Activated CD4-positive, alpha-beta T cell treated with anti-CD3 and anti-CD28 coated beads, Interleukin-2, amount 10 ng/mL, durations not matched to agents 7 days and 5 days (primary cell): ENCODE measurements at regions not wholly inside any gene's neighbourhood (a gene's known extent, or its start where the extent isn't known, plus 50 kb on each side); places are given as distances from the start of the nearest gene placed in this dataset.

Source experiments
- CTCF ChIA-PET: fragments of 350-600 bp; sonication (Branson Sonifier 250); formaldehyde crosslinking; loops from one replicate; lab custom pipeline; 2021; ENCODE audit warnings: antibody characterized with exemption; lab: Charles Lee
- POLR2A ChIA-PET: fragments of 350-600 bp; sonication (Branson Sonifier 250); formaldehyde crosslinking; loops from one replicate; lab custom pipeline; 2021; ENCODE audit warnings: antibody characterized with exemption; lab: Charles Lee
- DNase-seq: peaks from one replicate; pipeline ENCODE4 v3.0.0-alpha.2; 2020
- H3K27ac Mint-ChIP-seq: one replicate; pipeline ENCODE4 v1.8.0; 2021; ENCODE audit warnings: mild to moderate bottlenecking, moderate library complexity, mixed read lengths
- H3K27me3 Mint-ChIP-seq: one replicate; pipeline ENCODE4 v1.8.0; 2021; ENCODE audit warnings: mixed read lengths
- H3K36me3 Mint-ChIP-seq: one replicate; pipeline ENCODE4 v1.8.0; 2021; ENCODE audit warnings: low read depth, mixed read lengths
- H3K4me1 Mint-ChIP-seq: one replicate; pipeline ENCODE4 v1.8.0; 2021; ENCODE audit warnings: mixed read lengths
- H3K4me3 Mint-ChIP-seq: one replicate; pipeline ENCODE4 v1.8.0; 2021; ENCODE audit warnings: mild to moderate bottlenecking, moderate library complexity, mixed read lengths
- H3K9me3 Mint-ChIP-seq: one replicate; pipeline ENCODE4 v1.8.0; 2021; ENCODE audit warnings: mixed read lengths

- DNase-seq: no peak
- Mint-ChIP-seq H3K4me3 (no peak overlapping the region), H3K4me1 (no peaks in the 10 kb centered on the region), H3K9me3 (no peaks in the 10 kb centered on the region), H3K27me3 (no peaks in the 10 kb centered on the region), H3K27ac (no peak overlapping the region), H3K36me3 (no peaks in the 10 kb centered on the region)
- POLR2A ChIA-PET: no interaction called here
- CTCF ChIA-PET: interaction anchor here (0.7 to 1.1 kb wide), 2 partner anchors 8 to 13 kb away, joined by 3 to 4 read pairs; no protein-coding TSS in a partner anchor
These were observed 525.1 kb upstream of the NOX3 start for GRCh38 chr6:155980768-155981079.

GRCh38 chr6:155980014-155980767 lies 524.6 kb upstream of the NOX3 start:
- DNase-seq: no peak
- Mint-ChIP-seq H3K27ac (no peak overlapping the region), H3K9me3 (no peaks in the 10 kb centered on the region), H3K27me3 (no peaks in the 10 kb centered on the region), H3K4me1 (no peaks in the 10 kb centered on the region), H3K4me3 (no peak overlapping the region), H3K36me3 (no peaks in the 10 kb centered on the region)
- CTCF ChIA-PET: interaction anchor here (1.1 kb wide), 1 partner anchor 14 kb away, joined by 3 read pairs; no protein-coding TSS in a partner anchor
- POLR2A ChIA-PET: no interaction called here

GRCh38 chr6:155975506-155975905 lies 519.9 kb upstream of the NOX3 start:
- no peak for DNase-seq
- no peak overlapping the region for H3K4me3 Mint-ChIP-seq
- ChIA-PET CTCF (no interaction called here), POLR2A (no interaction called here)
- H3K36me3 Mint-ChIP-seq: no peaks in the 10 kb centered on the region
- peaks cover 27% of the 10 kb centered on the region for H3K4me1 Mint-ChIP-seq
- no peaks in the 10 kb centered on the region for H3K9me3 Mint-ChIP-seq
- no peak overlapping the region for H3K27ac Mint-ChIP-seq
- H3K27me3 Mint-ChIP-seq: no peaks in the 10 kb centered on the region

DNA sequence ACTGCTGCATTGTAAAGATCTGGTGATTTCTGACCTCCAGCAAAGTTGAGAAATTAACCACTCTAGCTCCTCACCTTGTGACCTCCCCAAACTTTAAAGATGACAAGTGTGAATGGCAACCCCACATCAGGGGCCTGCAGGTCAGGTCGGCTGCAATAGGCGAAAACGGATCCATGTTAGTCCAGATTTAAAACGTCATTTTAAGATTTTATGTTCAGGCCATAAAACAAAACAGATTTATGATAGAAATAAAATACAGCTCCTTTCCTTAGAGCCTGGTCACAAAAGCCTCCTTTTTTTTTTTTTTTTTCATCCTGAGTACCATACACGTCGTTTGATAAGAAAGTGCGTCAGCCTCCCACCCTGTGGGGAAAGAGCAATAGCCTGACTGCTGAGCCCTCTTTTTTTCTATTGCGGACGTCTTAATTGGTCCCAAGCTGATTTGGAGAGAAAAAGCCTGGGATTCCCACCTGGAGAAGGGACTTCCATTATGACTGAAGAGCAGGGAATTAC lies 519.2 kb upstream of the NOX3 start:
- no peak overlapping the region for H3K27ac Mint-ChIP-seq
- H3K4me3 Mint-ChIP-seq: no peak overlapping the region
- peaks cover 28% of the 10 kb centered on the region for H3K4me1 Mint-ChIP-seq
- POLR2A ChIA-PET: no interaction called here
- H3K9me3 Mint-ChIP-seq: no peaks in the 10 kb centered on the region
- H3K27me3 Mint-ChIP-seq: no peaks in the 10 kb centered on the region
- CTCF ChIA-PET: interaction anchor here (0.6 to 0.7 kb wide), 3 partner anchors 21 to 1556 kb away, joined by 3 to 4 read pairs (median 3); no protein-coding TSS in a partner anchor
- DNase-seq: no peak
- no peaks in the 10 kb centered on the region for H3K36me3 Mint-ChIP-seq

GRCh38 chr6:155974359-155974758 lies 518.7 kb upstream of the NOX3 start:
- Mint-ChIP-seq H3K36me3 (no peaks in the 10 kb centered on the region), H3K27me3 (no peaks in the 10 kb centered on the region), H3K4me3 (no peak overlapping the region), H3K27ac (peak overlapping the region; percentile 90), H3K4me1 (peaks cover 28% of the 10 kb centered on the region), H3K9me3 (no peaks in the 10 kb centered on the region)
- CTCF ChIA-PET: interaction anchor here (0.6 to 0.7 kb wide), 3 partner anchors 21 to 1556 kb away, joined by 3 to 4 read pairs (median 3); no protein-coding TSS in a partner anchor
- POLR2A ChIA-PET: no interaction called here
- no peak for DNase-seq

- no peak overlapping the region for H3K4me3 Mint-ChIP-seq
- H3K27ac Mint-ChIP-seq: peak overlapping the region; percentile 37
- H3K4me1 Mint-ChIP-seq: peaks cover 28% of the 10 kb centered on the region
These were observed 515.5 kb upstream of the NOX3 start for GRCh38 chr6:155970876-155971708.

GRCh38 chr6:155970472-155970871 lies 514.8 kb upstream of the NOX3 start:
- Mint-ChIP-seq H3K4me3 (no peak overlapping the region), H3K27ac (no peak overlapping the region), H3K9me3 (no peaks in the 10 kb centered on the region), H3K36me3 (no peaks in the 10 kb centered on the region), H3K4me1 (peaks cover 28% of the 10 kb centered on the region), H3K27me3 (no peaks in the 10 kb centered on the region)
- no peak for DNase-seq
- ChIA-PET POLR2A (no interaction called here), CTCF (no interaction called here)

More at GRCh38 chr6:155970876-155971708, 515.5 kb upstream of the NOX3 start:
- Mint-ChIP-seq H3K9me3 (no peaks in the 10 kb centered on the region), H3K27me3 (no peaks in the 10 kb centered on the region), H3K36me3 (no peaks in the 10 kb centered on the region)
- no peak for DNase-seq
- ChIA-PET POLR2A (no interaction called here), CTCF (no interaction called here)

GRCh38 chr6:155968921-155969320 lies 513.3 kb upstream of the NOX3 start:
- ChIA-PET CTCF (no interaction called here), POLR2A (no interaction called here)
- no peak for DNase-seq
- no peak overlapping the region for H3K4me3 Mint-ChIP-seq
- H3K4me1 Mint-ChIP-seq: peaks cover 24% of the 10 kb centered on the region
- H3K36me3 Mint-ChIP-seq: no peaks in the 10 kb centered on the region
- H3K27ac Mint-ChIP-seq: no peak overlapping the region
- H3K27me3 Mint-ChIP-seq: no peaks in the 10 kb centered on the region
- no peaks in the 10 kb centered on the region for H3K9me3 Mint-ChIP-seq

DNA sequence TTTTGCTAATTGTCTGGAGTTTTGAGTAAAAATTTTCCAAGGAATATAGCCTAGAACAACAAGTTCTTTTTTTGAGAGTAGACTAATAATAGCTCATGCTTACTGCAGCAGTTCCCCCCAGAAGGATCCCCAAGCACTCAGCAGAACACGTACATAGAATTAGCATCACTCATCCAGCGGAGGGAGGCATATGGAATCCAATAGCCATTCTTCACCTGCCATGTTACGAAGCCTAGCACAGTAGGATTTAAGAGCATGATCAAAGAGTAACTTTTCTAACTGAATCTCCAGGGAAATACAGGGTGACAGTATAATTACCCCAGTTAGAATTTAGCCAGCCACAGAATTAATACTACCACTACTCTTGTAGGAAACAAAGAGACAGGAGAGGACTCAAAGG lies 511.7 kb upstream of the NOX3 start:
- CTCF ChIA-PET: no interaction called here
- POLR2A ChIA-PET: no interaction called here
- DNase-seq: no peak
- Mint-ChIP-seq H3K4me3 (no peak overlapping the region), H3K36me3 (no peaks in the 10 kb centered on the region), H3K27ac (no peak overlapping the region), H3K9me3 (no peaks in the 10 kb centered on the region), H3K27me3 (no peaks in the 10 kb centered on the region), H3K4me1 (peaks cover 15% of the 10 kb centered on the region)

- H3K9me3 Mint-ChIP-seq: no peaks in the 10 kb centered on the region
- DNase-seq: no peak
- no peaks in the 10 kb centered on the region for H3K27me3 Mint-ChIP-seq
- no peaks in the 10 kb centered on the region for H3K36me3 Mint-ChIP-seq
- no peak overlapping the region for H3K4me3 Mint-ChIP-seq
- ChIA-PET CTCF (no interaction called here), POLR2A (no interaction called here)
- H3K27ac Mint-ChIP-seq: no peak overlapping the region
- H3K4me1 Mint-ChIP-seq: no peaks in the 10 kb centered on the region
These were observed 508.9 kb upstream of the NOX3 start for GRCh38 chr6:155964544-155964943.

DNA sequence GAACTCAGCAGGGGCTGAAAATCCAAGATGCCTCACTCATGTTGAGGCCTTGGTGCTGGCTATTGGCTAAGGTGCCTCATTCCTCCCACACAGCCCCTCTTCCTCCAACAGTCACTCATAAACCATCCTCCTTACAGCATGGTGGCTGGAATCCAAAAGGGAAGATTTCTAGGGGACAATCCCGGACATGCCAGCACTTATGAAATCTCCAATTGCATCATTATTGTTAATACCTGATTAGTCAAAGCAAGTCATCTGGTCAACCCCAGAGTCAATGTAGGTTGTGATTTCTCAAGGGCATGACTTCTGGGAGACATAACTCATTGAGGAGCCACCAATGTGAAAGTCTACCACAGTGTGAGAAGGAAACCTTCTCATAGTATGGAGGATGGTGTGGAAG lies 506.6 kb upstream of the NOX3 start:
- Mint-ChIP-seq H3K27me3 (no peaks in the 10 kb centered on the region), H3K36me3 (no peaks in the 10 kb centered on the region), H3K4me1 (no peaks in the 10 kb centered on the region), H3K9me3 (no peaks in the 10 kb centered on the region), H3K27ac (no peak overlapping the region), H3K4me3 (no peak overlapping the region)
- POLR2A ChIA-PET: no interaction called here
- DNase-seq: no peak
- CTCF ChIA-PET: no interaction called here

GRCh38 chr6:155959898-155960495 lies 504.4 kb upstream of the NOX3 start:
- no peak for DNase-seq
- Mint-ChIP-seq H3K4me1 (no peaks in the 10 kb centered on the region), H3K9me3 (no peaks in the 10 kb centered on the region), H3K27me3 (no peaks in the 10 kb centered on the region), H3K4me3 (no peak overlapping the region), H3K36me3 (no peaks in the 10 kb centered on the region), H3K27ac (no peak overlapping the region)
- ChIA-PET CTCF (no interaction called here), POLR2A (no interaction called here)

- Mint-ChIP-seq H3K9me3 (no peaks in the 10 kb centered on the region), H3K27ac (no peak overlapping the region), H3K36me3 (no peaks in the 10 kb centered on the region), H3K4me1 (no peaks in the 10 kb centered on the region), H3K4me3 (no peak overlapping the region), H3K27me3 (no peaks in the 10 kb centered on the region)
- POLR2A ChIA-PET: no interaction called here
- DNase-seq: no peak
- CTCF ChIA-PET: no interaction called here
These were observed 502.9 kb upstream of the NOX3 start for GRCh38 chr6:155958550-155958949.
